ENCODE measurements at regions not wholly inside any gene's neighbourhood (a gene's known extent, or its start where the extent isn't known, plus 50 kb on each side); places are given as distances from the start of the nearest gene placed in this dataset.

GRCh38 chr10:83542774-83543411, 596.4 kb upstream of the GHITM start:
- TF ChIP-seq CTCF (IDR thresholded peaks at IDR 0.05) (no peak), POLR2AphosphoS5 (IDR thresholded peaks at IDR 0.05) (no peak), POLR2A (IDR thresholded peaks at IDR 0.05) (no peak)

Measured in prostate gland (tissue), 2 donors.